ENCODE measurements at regions not wholly inside any gene's neighbourhood (a gene's known extent, or its start where the extent isn't known, plus 50 kb on each side); places are given as distances from the start of the nearest gene placed in this dataset.

DNA sequence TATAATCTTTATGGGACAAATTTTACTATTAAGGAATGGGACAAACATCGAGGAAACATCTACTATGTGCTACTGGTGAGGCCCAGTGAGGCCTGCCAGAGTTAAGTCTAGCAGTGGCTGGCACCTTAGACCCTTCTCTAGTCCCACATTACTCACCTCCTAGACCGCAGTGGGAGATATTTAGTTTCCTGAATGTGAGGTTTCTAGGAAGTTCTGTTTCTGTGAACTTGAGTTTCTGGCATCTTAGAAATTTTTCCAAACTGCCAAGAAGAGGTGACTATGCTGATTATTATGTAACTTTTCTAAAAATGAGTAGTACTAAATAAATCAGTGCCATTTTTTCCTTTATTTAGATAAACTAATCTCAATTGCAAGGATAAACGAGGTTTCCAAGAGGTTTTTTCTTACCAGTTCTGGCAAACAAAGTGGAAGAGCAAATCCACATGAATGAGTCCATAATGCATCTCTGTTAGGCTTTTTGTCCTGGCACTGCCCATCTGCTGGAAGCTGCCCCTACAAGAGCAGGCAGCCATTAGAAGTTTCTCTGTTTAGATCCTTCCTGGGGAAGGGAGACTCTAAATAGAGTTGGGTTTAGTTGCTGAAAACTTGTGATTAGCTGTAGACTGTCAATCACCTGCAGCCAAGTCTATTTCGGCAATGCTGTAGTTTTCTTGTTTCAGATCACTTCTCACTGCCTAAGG is 348.7 kb downstream of the MAN2A1 start:
- peak; percentile 12 for DNase-seq

DNA sequence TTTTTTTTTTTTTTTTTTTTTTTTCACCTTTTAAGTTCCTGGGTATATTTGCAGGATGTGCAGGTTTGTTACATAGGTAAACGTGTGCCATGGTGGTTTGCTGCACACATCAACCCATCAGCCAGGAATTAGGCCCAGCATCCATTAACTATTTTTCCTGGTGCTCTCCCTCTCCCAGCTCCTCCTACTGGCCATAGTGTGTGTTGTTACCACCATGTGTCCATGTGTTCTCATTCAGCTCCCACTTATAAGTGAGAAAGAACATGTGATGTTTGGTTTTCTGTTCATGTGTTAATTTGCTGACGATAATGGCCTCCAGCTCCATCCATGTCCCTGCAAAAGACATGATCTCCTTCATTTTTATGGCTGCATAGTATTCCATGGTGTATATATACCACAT is 350.5 kb downstream of the MAN2A1 start:
- DNase-seq, result no peak

DNA sequence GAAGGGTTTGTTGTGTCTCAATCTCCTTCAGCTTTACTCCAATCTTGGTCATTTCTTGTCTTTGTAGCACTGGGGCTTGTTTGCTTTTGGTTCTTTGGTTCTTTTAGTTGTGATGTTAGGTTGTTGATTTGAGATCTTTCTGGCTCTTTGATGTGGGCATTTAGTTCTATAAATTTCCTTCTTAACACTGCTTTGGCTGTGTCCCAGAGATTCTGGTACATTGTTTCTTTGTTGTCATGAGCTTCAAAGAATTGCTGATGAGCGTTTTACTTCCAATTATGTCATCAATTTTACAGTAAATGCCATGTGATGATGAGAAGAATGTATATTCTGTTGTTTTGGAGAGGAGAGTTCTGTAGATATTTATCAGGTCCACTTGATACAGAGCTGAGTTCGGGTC is 353.3 kb downstream of the MAN2A1 start:
- no peak for DNase-seq

DNA sequence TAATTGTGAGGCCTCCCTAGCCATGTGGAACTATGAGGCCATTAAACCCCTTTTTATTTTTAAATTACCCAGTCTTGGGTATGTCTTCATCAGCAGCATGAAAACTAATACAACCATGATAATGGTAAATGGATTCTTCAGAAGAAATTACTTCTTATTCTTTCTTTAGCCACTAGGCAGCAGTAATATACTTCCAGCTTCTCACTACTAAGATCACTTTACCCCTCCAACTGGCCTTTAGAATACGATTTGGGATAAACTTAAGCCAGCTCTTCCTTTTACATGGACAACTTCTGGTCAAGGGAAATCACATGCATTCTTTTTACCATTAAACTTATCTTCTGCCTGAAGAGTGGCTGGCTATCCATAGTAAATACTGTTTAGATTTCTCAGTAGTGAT is 355.4 kb downstream of the MAN2A1 start:
- DNase-seq, result peak; percentile 5

DNA sequence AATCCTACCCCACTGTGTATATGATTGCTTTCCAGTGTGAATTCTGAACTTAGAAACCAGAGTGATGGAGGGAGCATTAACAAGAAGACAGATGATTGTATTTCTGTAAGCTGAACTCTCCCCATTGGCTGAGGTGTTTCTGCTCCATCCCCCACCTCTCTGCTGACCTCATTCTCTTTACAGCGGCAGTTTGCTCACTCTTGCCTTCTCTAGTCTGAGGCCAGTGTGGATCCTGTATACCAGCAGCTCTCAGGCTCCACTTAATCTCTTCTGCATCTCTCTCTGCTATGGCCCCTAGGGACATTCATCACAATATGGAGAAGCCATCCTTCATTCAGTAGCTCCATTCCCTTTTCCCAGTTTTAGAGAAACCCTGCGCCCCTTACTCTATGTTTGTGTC is 358.8 kb downstream of the MAN2A1 start:
- no peak for DNase-seq

DNA sequence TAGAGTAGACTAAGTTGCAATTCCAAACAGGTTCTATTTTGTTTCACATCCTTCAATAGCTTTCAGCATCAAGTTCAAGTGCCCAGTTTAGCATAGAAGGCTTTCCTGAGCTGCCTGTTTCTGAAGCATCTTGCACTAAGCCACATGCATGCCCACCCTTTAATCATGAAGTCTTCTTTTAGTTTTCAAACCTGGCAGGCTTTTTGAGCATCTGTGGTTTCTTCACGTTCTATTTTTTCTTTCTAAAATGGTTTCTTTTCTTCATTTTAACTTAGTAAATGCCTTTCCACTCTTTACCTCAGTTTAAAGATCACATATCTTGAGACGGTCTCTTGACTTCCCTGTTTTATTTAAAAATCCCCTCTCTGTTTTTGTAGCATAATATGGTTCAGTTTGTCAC is 360.1 kb downstream of the MAN2A1 start:
- DNase-seq, result no peak

DNA sequence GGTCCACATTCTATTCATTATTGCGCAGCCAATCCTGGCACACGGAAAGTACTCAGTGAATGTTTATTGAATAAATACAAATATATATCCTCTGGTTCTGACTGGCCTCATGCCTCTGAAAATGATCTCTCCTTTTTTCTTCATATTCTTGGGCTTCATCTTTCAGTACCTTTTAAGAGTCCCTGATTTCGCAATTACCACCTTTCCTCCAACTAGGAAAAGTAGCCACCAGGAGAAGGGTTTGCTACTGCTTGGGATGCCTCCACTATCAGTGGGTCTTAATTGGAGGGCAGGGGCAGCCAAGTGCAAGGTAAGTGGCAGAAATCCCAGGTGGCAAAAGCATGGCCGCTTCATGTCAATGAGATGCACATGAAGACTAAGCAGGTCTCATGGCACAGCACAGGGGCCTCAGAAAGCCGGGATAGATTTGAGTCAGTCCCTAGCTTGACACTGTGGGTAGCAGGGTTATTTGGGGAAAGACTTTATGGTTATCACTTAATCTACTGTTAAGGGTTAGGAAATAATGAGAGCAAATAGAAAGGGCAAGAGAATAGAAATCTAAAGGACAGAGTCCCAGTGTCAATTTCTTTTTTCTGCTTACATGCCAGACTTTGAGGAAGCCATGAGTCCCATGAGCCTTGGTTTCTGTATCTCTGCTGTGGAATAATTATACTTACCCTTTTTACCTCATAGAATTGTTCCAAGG is 361.1 kb downstream of the MAN2A1 start:
- no peak for DNase-seq

DNA sequence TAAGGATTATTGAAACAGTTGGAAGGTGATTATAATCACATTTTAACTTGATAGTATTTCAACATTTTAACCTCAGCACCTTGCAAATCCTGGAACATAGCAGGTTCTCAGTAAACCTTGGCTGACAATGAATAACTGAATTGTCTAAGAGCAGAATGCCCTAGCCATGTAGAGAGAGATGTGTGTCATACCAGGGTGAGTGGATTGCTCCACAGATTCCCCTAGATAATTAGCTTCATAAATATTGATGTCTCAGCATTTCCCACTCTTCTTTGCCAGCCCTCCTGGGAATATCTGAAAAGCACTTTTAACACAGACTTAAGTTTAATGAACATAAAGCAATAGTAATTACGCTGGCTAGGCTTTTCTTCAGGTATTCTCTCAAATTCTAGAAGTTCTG is 363.5 kb downstream of the MAN2A1 start:
- DNase-seq, result no peak

DNA sequence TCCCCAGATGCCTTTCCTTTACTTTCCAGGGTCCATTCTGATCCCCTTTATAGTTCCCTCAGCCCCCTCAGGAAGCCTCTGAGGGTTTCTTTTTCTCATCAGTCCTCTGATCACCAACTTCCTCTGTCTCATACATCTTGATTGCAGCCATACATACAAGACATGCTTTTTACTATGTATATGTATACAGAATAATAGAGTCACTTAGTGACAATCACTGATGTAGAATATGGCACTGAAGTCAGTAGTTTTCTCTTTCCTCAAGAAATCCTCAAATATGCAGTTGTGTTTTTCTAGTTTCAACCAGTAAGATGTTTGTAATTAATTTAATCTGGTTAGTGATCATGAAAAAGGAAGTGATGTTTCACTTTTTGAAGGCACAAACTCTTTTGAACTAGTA is 364.1 kb downstream of the MAN2A1 start:
- DNase-seq, result no peak

DNA sequence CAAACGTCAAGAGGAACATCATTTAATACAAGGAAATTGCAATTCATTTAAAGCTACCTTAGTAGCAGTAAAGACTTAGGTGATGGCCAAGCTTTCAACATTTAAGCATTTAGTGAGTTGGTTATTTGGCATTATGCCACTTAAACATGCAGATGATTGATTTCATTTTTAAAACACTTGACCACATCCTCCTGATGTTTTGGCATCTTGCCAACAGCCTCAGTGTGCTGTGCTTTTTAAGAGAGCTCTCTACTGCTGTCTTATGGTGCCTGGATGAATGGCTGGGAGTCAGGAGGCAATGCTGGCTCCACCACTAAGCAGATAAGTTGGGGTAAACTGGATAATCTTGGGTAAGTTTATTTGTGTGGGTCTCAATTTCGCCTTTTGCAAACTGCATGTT is 364.5 kb downstream of the MAN2A1 start:
- peak; percentile 92 for DNase-seq

DNA sequence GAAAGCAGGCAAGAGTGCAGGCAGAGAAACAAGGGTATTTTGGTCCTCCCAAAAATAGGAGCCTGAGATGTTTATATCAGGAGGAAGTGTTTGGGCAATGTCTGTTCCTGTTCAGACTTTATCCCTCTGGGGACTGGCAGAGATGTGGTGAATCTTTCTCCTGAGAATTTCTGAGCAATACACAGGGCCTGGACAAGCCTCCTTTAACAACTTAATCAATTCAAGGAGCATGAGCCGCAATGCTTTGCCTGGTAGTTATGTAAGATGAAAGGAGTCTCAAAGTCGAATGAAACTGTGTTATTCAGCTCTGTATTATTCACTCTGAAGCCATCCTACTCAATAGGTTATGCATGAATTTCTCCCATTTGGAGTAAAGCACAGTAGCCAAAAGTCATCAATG is 365.6 kb downstream of the MAN2A1 start:
- DNase-seq, result no peak

DNA sequence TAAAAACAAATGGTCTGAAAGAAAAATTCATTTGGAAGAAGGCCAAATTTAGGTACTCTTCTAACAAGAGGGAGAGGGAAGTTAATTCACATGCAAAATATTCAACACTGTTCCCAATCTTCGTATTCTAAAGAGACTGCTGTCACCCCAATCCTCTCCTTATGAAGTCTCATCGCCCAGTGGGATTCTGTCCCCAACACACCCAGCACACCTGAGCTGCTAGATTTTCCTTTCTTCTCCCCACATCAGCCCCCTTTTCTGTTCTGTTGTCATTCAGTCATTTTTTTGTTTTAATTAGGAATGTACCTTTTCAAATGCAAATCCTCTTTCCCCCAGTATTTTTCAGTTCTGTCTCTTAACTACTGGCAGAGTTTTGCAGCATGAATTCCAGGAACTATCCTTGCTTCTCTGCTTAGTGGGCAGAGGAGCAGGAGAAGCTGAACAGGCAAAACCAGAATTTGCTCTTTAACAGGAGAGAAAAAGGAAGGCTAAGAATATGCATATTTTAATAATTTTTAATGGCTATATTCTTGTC is 366.9 kb downstream of the MAN2A1 start:
- no peak for DNase-seq

DNA sequence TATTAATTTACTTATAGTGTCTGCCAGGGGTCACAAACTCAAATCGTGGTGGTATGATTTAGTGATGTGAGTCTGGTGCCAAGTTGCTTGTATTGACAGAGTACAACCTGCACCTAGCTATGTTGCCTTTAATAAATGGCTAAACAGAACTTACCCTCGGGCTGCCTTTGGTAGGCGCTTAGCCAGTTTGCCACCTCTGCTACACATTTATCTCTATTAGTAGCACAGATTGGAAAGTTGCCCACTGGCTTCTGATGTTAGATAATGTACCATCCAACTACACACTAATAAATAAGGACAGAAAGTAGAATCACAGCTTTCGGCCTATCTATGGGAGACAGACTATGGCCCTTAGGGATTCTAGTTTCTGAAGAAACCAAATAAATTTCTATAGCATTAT is 368.4 kb downstream of the MAN2A1 start:
- DNase-seq, result no peak

DNA sequence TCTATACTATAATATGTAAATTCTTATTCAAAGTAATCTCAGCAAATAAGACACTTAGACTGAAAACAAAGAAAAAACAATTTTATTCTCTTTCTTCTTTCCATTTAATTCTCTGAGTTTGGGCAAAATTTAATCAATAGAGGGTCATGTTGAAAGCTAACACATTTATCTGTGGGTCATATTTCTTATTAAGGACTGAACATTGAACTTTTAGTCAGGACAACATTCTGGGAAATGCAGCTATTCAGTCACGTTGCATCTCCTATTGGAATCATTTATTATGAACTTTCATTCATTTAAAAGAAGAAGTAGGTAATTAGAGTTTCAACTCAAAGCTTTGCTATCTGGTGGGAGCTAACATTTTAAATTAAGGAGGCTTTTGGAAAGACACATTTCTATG is 372.5 kb downstream of the MAN2A1 start:
- no peak for DNase-seq

DNA sequence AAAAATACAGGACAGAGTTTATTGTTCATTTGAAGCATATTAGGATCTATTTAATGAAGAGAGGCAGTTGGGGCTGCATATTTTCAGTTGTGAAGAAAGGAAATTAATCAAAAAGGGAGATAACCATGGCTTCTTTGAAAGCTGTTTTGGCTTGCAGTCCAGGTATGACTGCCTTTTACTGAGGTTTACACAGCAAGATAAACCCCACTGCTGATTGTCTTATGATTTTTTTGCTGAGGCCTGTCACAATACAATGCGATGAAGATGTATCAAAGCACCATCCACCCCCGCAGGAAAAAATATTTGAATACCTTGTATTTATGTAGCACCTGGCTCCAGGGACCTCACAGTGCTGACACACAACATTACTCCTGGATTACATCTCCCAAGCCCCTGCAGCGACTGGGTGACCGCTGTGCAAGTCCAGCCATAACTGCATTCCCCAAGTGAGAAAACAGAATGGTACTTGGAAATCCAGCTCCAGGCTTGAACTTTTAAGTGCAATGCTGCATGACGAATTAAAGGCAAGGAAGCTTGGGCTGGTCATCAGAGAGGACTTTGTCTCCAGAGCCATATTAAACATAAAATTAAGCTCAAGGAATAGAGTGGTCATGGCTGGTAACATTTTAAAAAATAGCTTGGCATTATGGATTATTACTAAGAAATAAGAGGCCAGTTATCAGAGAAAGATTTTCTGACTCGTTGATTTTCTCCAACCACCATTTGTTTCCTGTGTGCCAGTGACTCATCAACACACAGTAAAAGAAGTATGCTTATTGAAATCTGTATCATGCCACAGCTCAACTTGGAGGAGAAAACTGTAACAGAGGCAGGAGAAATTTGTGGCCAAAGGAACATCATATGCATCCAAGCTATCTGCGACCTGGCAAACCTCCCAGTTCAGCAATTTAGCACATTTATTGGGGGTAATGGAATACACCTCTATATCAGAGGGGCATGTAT is 374.2 kb downstream of the MAN2A1 start:
- DNase-seq, result no peak

DNA sequence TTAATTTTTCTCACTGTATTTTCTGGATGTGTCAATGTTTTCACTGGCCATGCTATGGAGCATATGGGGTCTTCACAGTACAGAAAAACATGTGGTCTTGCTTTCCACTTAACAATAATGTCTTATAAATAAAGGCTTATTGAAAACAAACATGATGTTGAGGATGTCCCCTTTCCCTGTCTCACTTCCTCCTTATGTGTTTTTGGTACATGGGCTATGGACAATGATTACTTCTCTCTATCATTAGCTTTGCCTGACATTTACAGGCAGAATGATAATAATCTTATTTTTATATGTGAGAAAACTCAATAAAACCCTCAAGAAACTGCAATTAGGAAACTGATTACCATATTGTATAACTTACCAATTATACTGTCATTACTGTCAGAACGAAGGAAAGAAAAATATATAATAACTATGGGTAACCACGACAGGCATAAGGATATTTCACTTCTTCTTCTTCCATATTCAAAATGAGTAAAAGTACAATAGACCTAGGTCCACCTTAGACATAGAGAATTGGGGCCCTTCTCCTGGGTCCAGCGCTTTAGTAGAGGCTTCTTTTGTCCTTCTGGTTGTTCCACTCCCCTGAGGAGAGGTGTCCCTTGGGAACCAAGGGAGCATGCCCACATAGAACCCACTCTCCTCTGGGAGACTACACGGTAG is 375.0 kb downstream of the MAN2A1 start:
- no peak for DNase-seq

DNA sequence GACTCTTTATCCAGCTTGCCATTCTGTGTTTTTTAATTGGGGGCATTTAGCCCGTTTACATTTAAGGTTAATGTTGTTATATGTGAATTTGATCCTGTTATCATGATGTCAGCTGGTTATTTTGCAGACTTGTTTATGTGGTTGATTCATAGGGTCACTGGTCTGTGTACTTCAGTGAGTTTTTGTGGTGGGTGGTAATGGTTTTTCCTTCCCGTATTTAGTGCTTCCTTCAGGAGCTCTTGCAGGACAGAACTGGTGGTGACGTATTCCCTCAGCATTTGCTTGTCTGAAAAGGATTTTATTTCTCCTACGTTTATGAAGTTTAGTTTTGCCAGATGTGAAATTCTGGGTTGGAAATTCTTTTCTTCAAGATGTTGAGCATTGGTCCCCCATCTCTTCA is 381.1 kb downstream of the MAN2A1 start:
- DNase-seq, result no peak

DNA sequence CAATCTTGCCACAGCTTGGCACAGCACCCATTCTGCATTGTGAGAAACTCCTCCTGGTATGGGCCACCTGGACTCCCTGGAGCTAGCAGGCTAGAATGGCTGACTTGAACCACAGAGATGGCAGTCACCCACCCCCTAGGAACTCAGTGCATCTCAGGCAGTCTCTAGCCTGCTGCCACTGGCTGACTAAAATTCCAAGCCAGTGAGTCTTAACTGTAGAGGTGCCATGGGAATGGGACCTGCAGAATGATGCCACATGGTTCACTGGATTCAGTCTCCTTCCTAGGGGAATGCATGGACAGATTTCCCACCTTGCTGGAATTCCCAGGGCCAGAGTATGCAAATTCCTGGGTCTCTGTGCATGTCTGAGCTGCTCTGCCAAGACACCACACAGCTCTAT is 382.9 kb downstream of the MAN2A1 start:
- no peak for DNase-seq

DNA sequence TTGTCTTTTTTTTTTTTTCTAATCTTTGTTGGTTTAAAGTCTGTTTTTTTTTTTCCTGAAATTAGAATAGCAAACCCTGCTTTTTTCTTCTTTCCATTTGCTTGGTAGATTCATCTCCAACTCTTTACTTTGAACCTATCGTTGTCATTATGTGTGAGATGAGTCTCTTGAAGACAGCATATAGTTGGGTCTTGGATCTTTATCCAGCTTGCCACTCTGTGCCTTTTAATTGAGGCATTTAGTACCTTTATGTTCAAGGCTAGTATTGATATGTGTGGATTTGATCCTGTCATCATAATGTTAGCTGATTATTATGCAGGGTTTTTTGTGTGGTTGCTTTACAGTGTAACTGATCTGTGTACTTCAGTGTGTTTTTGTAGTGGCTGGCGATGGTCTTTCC is 383.8 kb downstream of the MAN2A1 start:
- no peak for DNase-seq

DNA sequence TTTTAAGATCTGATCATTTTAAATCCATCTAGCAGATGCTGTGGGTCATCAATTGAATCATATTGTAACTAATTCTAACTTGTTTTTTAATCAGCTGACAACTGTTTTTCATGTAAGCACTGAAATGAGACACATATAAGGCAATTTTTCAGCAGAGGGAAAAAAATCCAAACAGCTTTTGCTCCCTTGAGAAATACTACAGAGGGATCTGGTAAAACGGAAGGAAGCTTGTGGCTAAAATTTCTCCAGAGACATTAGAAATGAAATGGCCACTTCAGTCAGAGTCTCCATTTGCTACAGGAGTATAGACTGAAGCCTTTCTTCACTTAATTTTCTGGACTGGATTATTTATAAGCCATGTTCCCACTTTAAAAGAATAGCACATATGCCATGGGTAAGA is 385.9 kb downstream of the MAN2A1 start:
- DNase-seq, result no peak

DNA sequence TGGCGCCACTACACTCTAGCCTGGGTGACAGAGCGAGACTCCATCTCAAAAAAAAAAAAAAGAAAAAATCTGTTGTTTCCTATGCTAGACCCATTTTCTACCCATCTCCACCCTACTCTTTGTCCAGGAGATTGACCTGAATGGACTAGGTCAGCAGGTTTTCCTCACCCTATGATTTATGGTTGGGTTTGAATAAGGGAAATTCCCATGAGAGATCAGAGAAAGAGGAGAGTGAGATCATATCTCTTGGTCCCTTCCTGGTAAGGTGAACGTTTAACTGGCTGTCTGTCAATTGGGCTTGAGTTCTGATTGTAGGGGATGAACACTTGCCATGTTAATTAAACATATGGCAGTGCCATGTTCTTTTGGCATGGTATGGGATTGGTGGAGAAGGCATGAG is 387.4 kb downstream of the MAN2A1 start:
- DNase-seq, result no peak

DNA sequence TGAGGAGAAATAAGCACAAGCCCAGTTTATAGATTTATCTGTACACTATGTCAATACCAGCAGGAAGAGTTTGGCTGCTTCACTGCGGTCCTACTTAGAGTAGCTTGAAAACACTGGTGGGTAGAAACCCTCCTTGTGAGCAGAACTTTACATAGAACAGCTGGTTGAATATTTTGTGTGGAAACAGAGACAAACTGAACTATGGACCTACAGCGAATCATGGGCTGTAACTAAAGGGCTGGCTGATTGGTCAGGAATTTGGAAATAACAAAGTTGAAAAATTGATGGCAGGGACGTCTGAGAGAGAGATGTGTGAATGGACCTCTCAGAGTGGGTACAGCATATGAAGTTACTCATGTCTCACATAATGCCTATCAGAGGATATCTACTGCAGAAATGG is 392.5 kb downstream of the MAN2A1 start:
- no peak for DNase-seq

DNA sequence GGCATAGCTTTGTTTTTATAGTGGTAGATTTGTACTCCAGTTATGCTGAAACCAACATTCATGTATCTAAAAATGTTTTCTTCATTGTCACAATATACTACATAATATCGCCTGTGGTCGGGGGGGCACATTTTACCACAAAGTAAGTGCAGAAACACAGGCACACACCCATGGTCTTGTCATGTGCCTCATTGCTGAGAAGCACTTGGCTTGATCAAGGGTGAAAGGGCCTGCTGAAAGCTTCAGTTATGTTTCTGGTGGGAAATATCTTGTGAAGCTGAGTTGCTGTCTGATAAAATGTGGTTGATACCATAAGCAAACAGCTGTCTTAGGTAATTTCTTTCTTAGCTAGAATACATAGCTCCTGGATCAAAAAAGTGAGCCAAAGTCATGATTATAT is 393.1 kb downstream of the MAN2A1 start:
- DNase-seq, result no peak
